VCaP (cell line): ENCODE measurements at regions not wholly inside any gene's neighbourhood (a gene's known extent, or its start where the extent isn't known, plus 50 kb on each side); places are given as distances from the start of the nearest gene placed in this dataset.

Experiments used
- H3K27ac ChIP-seq: fragments of 450-650 bp; 2 replicates; pipeline ENCODE4 v1.5.1; 2017
- CTCF ChIP-seq: fragments of 450-650 bp; conservative IDR thresholded peaks from 2 replicates; pipeline ENCODE4 v1.5.1; 2017; ENCODE audit warnings: mild to moderate bottlenecking, moderate library complexity

GRCh38 chr20:53702617-53703016, 109.0 kb upstream of the ZNF217 start:
- H3K27ac ChIP-seq, result no peak overlapping the region
- TF ChIP-seq CTCF, result no peak

DNA sequence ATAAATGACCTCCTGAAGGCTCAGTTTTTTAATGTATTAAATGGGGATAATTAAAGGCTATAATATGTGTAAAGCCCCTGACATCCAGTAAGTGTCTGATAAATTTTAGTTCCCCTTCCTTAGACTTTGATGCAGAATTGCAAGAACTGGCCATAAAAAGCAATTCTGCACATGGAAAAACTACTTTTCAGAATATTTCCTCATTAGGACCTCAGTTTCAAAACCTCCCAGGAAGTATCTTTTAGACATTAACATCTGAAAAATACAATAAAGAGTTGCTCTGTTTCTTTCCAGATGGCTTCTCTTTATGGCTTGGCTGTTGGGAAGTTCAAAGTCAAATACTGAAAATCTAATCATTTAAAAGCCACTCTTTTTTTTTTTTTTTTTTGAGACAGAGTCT, 106.3 kb upstream of the ZNF217 start:
- H3K27ac ChIP-seq, result no peak overlapping the region
- TF ChIP-seq CTCF, result no peak

GRCh38 chr20:53699085-53699674, 105.5 kb upstream of the ZNF217 start:
- TF ChIP-seq CTCF, result no peak
- H3K27ac ChIP-seq, result no peak overlapping the region

DNA sequence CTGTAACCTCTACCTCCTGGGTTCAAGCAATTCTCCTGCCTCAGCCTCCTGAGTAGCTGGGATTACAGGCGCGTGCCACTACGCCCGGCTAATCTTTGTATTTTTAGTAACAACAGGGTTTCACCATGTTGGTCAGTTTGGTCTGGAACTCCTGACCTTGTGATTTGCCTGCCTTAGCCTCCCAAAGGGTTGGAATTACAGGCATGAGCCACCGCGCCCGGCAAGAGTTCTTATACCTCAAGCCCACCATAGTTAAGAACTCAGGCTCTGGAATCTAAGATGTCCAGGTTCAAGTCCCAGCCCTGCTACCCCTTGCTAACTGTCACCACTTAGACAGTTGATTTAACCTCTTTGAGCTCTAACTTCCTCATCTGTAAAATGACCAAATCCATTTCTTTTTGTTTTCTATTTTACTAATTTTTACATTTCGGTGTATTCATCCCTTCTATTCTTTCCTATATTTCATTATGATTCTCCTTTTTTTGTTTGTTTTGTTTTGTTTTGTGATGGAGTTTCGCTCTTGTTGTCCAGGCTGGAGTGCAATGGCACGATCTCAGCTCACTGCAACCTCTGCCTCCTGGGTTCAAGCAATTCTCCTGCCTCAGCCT, 104.8 kb upstream of the ZNF217 start:
- H3K27ac ChIP-seq, result no peak overlapping the region
- TF ChIP-seq CTCF, result no peak

DNA sequence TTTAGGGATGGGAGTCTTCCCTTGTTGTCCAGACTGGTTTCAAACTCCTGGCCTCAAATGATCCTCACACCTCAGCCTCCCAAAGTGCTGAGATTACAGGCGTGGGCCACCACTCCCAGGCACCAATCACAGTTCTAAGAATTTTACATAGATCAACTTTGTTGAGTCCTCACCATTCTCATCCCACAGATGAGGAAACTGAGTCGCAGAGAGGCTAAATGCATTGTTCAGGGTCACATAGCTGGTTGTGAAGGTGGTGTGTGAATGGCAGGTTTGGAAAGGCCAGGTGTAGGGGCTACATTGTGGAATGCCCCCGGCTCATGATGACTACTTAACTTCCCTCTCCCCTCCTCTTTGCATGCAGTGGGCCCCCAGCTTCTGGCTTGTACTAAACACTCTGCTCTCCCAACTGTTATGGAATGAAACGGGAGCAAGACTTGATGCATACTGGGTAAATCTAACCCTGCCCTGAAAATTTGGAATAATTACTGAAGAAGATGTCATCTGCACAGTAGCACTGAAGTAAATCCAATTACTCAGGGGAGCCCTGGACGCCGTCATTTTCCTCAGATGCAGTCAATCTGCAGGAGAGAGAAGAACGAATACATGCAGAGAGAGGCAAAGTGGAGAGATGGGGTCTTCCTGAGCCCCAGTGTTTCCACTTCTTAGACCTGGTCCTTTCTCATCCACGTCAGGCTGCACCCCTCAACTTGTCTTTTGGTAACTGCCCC, 102.3 kb upstream of the ZNF217 start:
- TF ChIP-seq CTCF, result no peak
- H3K27ac ChIP-seq, result no peak overlapping the region

DNA sequence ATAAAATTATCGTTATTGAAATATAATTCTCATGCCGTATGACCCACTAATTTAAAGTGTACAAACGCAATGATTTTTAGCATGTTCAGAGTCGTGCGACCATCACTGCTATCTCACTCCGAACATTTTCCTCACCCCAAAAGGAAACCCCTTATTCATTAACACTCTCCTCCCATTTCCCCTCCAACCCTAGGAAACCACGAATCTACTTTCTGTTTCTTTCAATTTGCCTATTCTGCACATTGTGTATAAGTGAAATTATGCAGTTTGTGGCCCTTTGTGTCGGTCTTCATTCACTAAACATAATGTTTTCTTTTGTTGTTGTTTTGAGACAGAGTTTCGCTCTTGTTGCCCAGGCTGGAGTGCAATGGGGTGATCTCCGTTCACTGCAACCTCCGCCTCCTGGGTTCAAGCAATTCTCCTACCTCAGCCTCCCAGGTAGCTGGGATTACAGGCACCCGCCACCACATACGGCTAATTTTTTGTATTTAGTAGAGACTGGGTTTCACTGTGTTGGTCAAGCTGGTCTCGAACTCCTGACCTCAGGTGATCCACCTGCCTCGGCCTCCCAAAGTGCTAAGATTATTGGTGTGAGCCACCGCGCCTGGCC, 99.7 kb upstream of the ZNF217 start:
- TF ChIP-seq CTCF, result no peak
- no peak overlapping the region for H3K27ac ChIP-seq

DNA sequence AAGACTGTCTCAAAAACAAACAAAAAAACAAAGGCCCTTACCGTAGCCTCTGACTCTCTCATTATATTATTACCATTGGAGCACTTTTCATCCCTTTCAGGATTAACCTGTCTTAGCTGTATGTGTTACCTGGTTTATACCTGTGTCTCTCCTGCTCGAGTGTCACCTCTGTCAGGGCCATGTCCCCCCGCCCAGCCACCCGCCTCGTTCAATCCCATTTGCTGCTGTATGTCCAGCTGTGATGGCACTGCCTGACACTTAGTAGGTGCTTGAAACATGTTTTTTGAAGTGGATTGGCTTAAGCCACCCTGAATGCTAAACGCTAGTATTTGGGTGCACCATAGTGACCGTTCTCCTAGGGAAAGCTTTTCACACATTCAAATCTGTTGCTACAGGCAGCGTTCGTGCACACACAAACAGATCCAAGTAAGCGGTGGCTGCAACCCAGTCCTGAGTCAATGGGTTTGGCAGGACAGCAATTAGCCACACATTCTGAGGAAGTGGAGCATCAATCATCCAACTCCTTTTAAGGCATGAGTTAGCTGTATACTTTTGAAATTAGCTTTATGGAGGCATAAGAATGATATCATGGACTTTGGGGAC, 98.9 kb upstream of the ZNF217 start:
- TF ChIP-seq CTCF, result no peak
- no peak overlapping the region for H3K27ac ChIP-seq
